Kidney capillary endothelial cell (primary cell): ENCODE measurements at regions not wholly inside any gene's neighbourhood (a gene's known extent, or its start where the extent isn't known, plus 50 kb on each side); places are given as distances from the start of the nearest gene placed in this dataset.
"Not testable (repeated sequence)": the region's sequence is repeated elsewhere in the genome, so short reads cannot be mapped to it uniquely, and the experiment has no call there.

Experiments
- DNase-seq: peaks from one replicate; pipeline ENCODE4 v3.0.0-alpha.2; 2018; ENCODE audit warnings: low spot score

GRCh38 chr14:66273261-66273832 lies 212.8 kb upstream of the CCDC196 start:
- no peak for DNase-seq

- not testable (repeated sequence) for DNase-seq
Measured at GRCh38 chr14:66278418-66278817, 207.8 kb upstream of the CCDC196 start.

GRCh38 chr14:66281036-66281776 lies 205.0 kb upstream of the CCDC196 start:
- DNase-seq: no peak

GRCh38 chr14:66284346-66284745 lies 201.8 kb upstream of the CCDC196 start:
- DNase-seq: peak; percentile 24

GRCh38 chr14:66288511-66288910 lies 197.7 kb upstream of the CCDC196 start:
- DNase-seq: peak; percentile 9

- DNase-seq: no peak
Measured at GRCh38 chr14:66291756-66292155, 194.4 kb upstream of the CCDC196 start.

GRCh38 chr14:66293533-66294105 lies 192.6 kb upstream of the CCDC196 start:
- no peak for DNase-seq

GRCh38 chr14:66295386-66295785 lies 190.8 kb upstream of the CCDC196 start:
- no peak for DNase-seq

GRCh38 chr14:66300886-66301285 lies 185.3 kb upstream of the CCDC196 start:
- no peak for DNase-seq

- no peak for DNase-seq
Measured at GRCh38 chr14:66306101-66306500, 180.1 kb upstream of the CCDC196 start.

- no peak for DNase-seq
Measured at GRCh38 chr14:66311058-66311457, 175.1 kb upstream of the CCDC196 start.

GRCh38 chr14:66311990-66312389 lies 174.2 kb upstream of the CCDC196 start:
- no peak for DNase-seq

GRCh38 chr14:66312451-66312850 lies 173.7 kb upstream of the CCDC196 start:
- DNase-seq: no peak

- no peak for DNase-seq
Measured at GRCh38 chr14:66315098-66315497, 171.1 kb upstream of the CCDC196 start.

GRCh38 chr14:66315548-66315947 lies 170.6 kb upstream of the CCDC196 start:
- DNase-seq: no peak

GRCh38 chr14:66322564-66322963 lies 163.6 kb upstream of the CCDC196 start:
- DNase-seq: no peak

- no peak for DNase-seq
Measured at GRCh38 chr14:66330228-66330627, 155.9 kb upstream of the CCDC196 start.

GRCh38 chr14:66330916-66331315 lies 155.3 kb upstream of the CCDC196 start:
- peak; percentile 34 for DNase-seq

- DNase-seq: not testable (repeated sequence)
Measured at GRCh38 chr14:66333293-66333692, 152.9 kb upstream of the CCDC196 start.

GRCh38 chr14:66341239-66341638 lies 144.9 kb upstream of the CCDC196 start:
- DNase-seq: no peak

GRCh38 chr14:66345986-66346385 lies 140.2 kb upstream of the CCDC196 start:
- DNase-seq: no peak

GRCh38 chr14:66351310-66351709 lies 134.9 kb upstream of the CCDC196 start:
- no peak for DNase-seq

- peak; percentile 44 for DNase-seq
Measured at GRCh38 chr14:66359500-66359899, 126.7 kb upstream of the CCDC196 start.
